ENCODE measurements at regions not wholly inside any gene's neighbourhood (a gene's known extent, or its start where the extent isn't known, plus 50 kb on each side); places are given as distances from the start of the nearest gene placed in this dataset.

DNA sequence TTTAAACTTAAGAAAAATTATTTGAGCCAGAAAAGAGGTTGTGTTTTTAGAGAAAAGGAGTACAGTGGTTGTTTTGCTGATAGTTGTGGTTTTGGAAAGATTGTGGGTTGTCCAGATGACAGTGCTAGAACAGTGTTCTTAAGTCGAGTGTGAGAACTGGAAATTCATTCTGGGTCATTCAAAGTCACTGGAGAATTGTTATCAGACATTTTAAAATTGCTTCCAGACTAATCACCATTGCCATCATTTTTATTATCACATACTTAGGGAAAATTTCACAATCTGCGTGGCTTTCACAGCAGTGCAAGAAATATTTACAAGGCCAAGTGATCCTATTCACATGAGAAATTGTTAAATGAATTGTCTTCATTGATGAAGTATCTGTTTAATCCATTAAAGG lies 242.2 kb upstream of the DDI1 start:
- TF ChIP-seq, protein P1, sequence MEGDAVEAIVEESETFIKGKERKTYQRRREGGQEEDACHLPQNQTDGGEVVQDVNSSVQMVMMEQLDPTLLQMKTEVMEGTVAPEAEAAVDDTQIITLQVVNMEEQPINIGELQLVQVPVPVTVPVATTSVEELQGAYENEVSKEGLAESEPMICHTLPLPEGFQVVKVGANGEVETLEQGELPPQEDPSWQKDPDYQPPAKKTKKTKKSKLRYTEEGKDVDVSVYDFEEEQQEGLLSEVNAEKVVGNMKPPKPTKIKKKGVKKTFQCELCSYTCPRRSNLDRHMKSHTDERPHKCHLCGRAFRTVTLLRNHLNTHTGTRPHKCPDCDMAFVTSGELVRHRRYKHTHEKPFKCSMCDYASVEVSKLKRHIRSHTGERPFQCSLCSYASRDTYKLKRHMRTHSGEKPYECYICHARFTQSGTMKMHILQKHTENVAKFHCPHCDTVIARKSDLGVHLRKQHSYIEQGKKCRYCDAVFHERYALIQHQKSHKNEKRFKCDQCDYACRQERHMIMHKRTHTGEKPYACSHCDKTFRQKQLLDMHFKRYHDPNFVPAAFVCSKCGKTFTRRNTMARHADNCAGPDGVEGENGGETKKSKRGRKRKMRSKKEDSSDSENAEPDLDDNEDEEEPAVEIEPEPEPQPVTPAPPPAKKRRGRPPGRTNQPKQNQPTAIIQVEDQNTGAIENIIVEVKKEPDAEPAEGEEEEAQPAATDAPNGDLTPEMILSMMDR (conservative IDR thresholded peaks at IDR 0.05), result no peak
- no peak for TF ChIP-seq EZH2 (IDR thresholded peaks at IDR 0.05; ENCODE audit: low read depth)

Measured in PC-9 (cell line).